ENCODE measurements at regions not wholly inside any gene's neighbourhood (a gene's known extent, or its start where the extent isn't known, plus 50 kb on each side); places are given as distances from the start of the nearest gene placed in this dataset.
"Not testable (repeated sequence)": the region's sequence is repeated elsewhere in the genome, so short reads cannot be mapped to it uniquely, and the experiment has no call there.

DNA sequence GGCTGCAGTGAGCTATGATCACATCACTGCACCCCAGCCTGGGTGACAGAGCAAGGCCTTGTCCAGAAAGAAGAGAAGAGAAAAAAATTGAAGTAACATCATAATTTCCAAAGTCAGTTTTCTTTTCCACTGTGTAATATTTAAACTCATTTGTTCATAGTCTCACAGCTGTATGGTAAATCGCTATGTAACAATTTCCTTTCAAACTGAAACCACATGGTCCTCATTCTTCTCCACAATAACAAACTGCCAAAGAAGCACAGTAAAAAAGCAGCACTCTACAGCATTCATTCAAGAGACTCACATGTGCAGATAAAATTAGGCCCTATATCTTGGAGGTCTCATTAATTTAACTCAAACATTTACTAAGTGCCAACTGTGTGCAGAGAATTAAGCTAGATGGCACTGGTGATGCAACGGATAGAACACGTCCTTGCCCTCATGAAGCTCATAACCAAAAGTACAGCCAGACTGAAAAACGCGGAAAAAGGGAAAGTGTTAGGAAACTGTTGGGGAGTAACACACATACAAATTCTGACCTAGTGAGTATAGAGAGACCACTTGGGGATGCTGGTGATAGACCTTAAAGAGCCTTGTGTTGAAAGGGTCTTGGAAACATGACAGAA lies 174.0 kb upstream of the KCTD7 start:
- no peak for DNase-seq (ENCODE audit: low spot score)
- intact Hi-C loops (cut with DNase I) = no loop called here

- DNase-seq (ENCODE audit: low spot score); intact Hi-C loops (cut with DNase I): not testable (repeated sequence)
Measured at GRCh38 chr7:66455432-66455831, 173.2 kb upstream of the KCTD7 start.

DNA sequence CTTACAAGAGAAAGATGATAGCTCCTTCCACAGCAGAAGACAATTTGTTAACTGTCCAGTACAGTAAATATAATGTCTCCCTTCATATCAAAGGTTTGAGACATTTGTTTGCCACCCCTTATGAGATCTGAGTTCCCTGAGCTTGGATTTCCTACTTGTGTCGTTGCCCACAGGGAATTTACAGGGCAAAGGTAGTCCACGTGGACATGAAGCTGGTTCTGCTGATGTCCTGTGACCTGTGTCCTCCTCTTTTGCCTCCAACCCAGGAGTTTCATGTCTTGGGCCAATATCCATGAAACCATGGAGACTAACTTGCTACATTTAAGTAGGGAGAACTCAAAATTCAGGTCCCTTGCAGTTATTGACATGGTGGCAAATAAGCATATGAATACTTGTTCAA lies 172.2 kb upstream of the KCTD7 start:
- DNase-seq (ENCODE audit: low spot score); intact Hi-C loops (cut with DNase I): not testable (repeated sequence)

DNA sequence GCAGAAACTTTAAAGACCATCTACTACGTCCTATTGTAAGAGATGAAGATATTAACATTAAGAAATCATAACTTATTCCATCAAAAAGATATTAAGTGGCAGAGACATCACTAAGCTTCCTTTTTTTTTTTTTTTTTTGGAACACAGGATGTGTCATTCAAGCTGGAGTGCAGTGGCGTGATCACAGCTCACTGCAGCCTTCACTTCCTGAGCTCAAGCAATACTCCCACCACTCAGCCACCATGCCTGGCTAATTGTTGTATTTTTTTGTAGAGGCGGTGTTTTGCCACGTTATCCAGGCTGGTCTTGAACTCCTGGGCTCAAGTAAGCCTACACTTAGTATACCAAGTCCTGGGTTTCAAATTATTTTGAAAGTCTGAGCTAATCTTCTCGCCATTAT lies 169.7 kb upstream of the KCTD7 start:
- intact Hi-C loops (cut with DNase I) = not testable (repeated sequence)

GRCh38 chr7:66459783-66460413 lies 168.8 kb upstream of the KCTD7 start:
- DNase-seq (ENCODE audit: low spot score); intact Hi-C loops (cut with DNase I): not testable (repeated sequence)

More for the DNA sequence above, 169.7 kb upstream of the KCTD7 start:
- DNase-seq (ENCODE audit: low spot score) = not testable (repeated sequence)

DNA sequence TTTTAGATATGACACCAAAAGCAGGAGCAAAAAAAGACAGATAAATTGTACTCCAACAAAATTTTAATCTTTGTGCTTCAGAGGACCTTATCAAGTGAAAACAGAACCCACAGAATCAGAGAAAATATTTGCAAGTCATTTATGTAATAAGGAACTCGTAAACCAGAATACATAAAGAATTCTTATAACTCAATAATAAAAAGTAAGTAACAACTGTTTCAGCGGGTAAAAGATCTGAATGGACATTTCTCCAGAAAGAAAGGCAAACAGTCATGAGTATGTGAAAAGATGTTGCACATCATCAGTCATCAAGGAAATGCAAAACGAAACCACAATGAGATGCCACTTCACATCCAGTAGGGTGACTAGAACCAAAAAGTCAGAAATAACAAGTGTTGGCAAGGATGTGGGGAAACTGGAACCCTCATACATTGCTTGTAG lies 167.7 kb upstream of the KCTD7 start:
- intact Hi-C loops (cut with DNase I) = no loop called here
- DNase-seq (ENCODE audit: low spot score) = no peak

- DNase-seq (ENCODE audit: low spot score); intact Hi-C loops (cut with DNase I): not testable (repeated sequence)
Measured at GRCh38 chr7:66461397-66461796, 167.3 kb upstream of the KCTD7 start.

GRCh38 chr7:66462831-66463230 lies 165.8 kb upstream of the KCTD7 start:
- intact Hi-C loops (cut with DNase I); DNase-seq (ENCODE audit: low spot score): not testable (repeated sequence)

GRCh38 chr7:66464059-66464458 lies 164.6 kb upstream of the KCTD7 start:
- DNase-seq (ENCODE audit: low spot score) = no peak

GRCh38 chr7:66466081-66466600 lies 162.5 kb upstream of the KCTD7 start:
- intact Hi-C loops (cut with DNase I) = no loop called here

More at GRCh38 chr7:66464059-66464458, 164.6 kb upstream of the KCTD7 start:
- intact Hi-C loops (cut with DNase I) = no loop called here

DNA sequence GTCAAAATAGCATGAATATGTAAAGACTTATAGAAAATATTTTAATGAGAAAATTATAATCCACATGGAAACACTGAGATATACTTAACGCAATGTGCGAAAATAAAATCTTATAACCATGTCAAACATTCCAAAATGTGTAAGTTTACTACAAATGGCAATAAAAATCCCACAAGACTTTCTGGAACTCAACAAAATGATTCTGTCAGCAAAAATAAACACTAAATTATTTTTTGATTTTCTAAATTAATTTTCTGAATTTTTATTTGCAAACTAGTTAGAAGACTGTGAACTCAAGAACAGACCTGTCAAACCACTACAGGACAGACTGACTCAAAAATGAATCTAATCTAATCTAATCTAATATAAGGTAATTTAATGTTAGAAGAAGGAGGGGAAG lies 160.8 kb upstream of the KCTD7 start:
- intact Hi-C loops (cut with DNase I) = no loop called here

More at GRCh38 chr7:66466081-66466600, 162.5 kb upstream of the KCTD7 start:
- no peak for DNase-seq (ENCODE audit: low spot score)

DNA sequence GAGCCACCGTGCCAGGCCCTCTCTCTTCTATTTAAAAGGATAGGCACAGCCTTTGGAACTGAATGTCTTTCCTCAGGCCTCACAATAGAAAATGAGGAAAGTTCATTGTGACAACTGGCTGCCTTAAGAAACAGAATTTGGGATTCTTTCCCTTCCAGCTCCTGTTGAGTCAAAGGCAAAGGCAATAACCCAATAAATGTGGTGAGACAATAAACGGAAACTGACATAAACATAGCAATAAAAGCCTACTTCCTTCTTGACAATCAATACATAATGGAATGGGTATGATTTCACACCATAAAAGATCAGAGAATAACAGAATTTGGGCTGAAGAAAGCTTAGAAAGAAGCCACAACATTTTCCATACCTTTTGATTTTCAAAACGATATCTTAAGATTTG lies 155.6 kb upstream of the KCTD7 start:
- DNase-seq (ENCODE audit: low spot score); intact Hi-C loops (cut with DNase I): not testable (repeated sequence)

More for the DNA sequence above, 160.8 kb upstream of the KCTD7 start:
- no peak for DNase-seq (ENCODE audit: low spot score)

- intact Hi-C loops (cut with DNase I) = no loop called here
- DNase-seq (ENCODE audit: low spot score) = no peak
Measured at GRCh38 chr7:66474441-66474840, 154.2 kb upstream of the KCTD7 start.

DNA sequence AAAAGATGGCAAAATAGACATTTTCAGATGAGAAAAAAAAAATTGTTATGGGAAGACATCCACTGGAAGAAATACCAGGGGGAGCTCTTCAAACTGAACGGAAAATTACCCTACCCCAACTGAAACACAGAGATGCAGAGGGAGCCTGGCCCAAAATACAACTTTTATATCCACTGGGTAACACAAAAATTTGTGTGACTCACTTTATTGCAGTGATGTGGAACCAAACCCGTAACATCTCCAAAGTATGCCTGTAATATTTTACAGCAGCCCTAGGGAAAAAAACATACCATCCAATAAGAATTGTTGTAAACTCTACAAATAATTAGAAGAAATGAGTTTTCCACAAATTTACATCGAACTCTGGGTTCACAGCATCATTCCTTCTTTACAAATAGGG lies 152.6 kb upstream of the KCTD7 start:
- intact Hi-C loops (cut with DNase I) = not testable (repeated sequence)

GRCh38 chr7:66477822-66478397 lies 150.8 kb upstream of the KCTD7 start:
- DNase-seq (ENCODE audit: low spot score); intact Hi-C loops (cut with DNase I): not testable (repeated sequence)

More for the DNA sequence above, 152.6 kb upstream of the KCTD7 start:
- not testable (repeated sequence) for DNase-seq (ENCODE audit: low spot score)

- DNase-seq (ENCODE audit: low spot score); intact Hi-C loops (cut with DNase I): not testable (repeated sequence)
Measured at GRCh38 chr7:66481229-66481628, 147.5 kb upstream of the KCTD7 start.

- DNase-seq (ENCODE audit: low spot score); intact Hi-C loops (cut with DNase I): not testable (repeated sequence)
Measured at GRCh38 chr7:66489065-66489464, 139.6 kb upstream of the KCTD7 start.

DNA sequence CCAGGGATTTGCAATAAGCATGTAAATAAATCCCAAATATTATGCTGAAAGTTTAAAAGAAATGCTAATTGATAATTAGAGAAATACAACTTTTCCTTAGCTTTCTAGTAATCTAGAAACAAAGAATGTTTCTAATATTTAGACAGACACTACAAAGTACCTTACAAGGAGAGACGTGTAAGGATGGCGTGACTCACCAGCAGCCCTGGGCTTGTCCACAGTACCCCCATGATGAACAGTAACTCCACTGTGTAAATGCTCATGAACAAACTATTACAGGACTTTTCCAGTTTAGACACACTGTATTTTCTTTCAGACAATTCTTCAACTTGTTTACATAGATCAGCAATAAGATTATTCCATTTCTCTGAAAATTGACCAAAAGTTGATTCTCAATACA lies 138.9 kb upstream of the KCTD7 start:
- DNase-seq (ENCODE audit: low spot score); intact Hi-C loops (cut with DNase I): not testable (repeated sequence)

GRCh38 chr7:66490979-66491378 lies 137.7 kb upstream of the KCTD7 start:
- intact Hi-C loops (cut with DNase I); DNase-seq (ENCODE audit: low spot score): not testable (repeated sequence)

- intact Hi-C loops (cut with DNase I); DNase-seq (ENCODE audit: low spot score): not testable (repeated sequence)
Measured at GRCh38 chr7:66492405-66492804, 136.3 kb upstream of the KCTD7 start.
